ENCODE measurements at regions not wholly inside any gene's neighbourhood (a gene's known extent, or its start where the extent isn't known, plus 50 kb on each side); places are given as distances from the start of the nearest gene placed in this dataset.

- Histone ChIP-seq H4K20me1 (ENCODE audit: insufficient read depth, low read depth, low read length) (no peaks in the 10 kb centered on the region), H3K9ac (ENCODE audit: low read length) (no peak overlapping the region), H3K4me2 (ENCODE audit: low read depth, low read length, poor library complexity, severe bottlenecking) (no peak overlapping the region), H2AFZ (ENCODE audit: low read length) (no peak overlapping the region), H3K27me3 (ENCODE audit: low read length) (no peaks in the 10 kb centered on the region), H3K4me3 (ENCODE audit: low read length) (no peak overlapping the region), H3K79me2 (ENCODE audit: low read length) (no peaks in the 10 kb centered on the region), H3K4me1 (ENCODE audit: low read length) (no peaks in the 10 kb centered on the region), H3K9me2 (replicated peaks; ENCODE audit: insufficient read depth, low read length) (no peaks in the 10 kb centered on the region), H3K36me3 (ENCODE audit: insufficient read depth, low read length) (no peaks in the 10 kb centered on the region), H3K27ac (ENCODE audit: low read length) (no peak overlapping the region), H3K9me3 (ENCODE audit: low read length) (no peaks in the 10 kb centered on the region)
- peak; percentile 70 for DNase-seq
Observed at GRCh38 chr17:79192503-79193351, 118.1 kb downstream of the ENGASE start.

- no peak overlapping the region for H3K4me2 ChIP-seq (ENCODE audit: low read depth, low read length, poor library complexity, severe bottlenecking)
Observed at GRCh38 chr17:79191270-79191934, 116.8 kb downstream of the ENGASE start.

GRCh38 chr17:79189305-79189704 is 114.7 kb downstream of the ENGASE start:
- no peak overlapping the region for H3K9ac ChIP-seq (ENCODE audit: low read length)
- H3K27ac ChIP-seq (ENCODE audit: low read length), result no peak overlapping the region
- no peaks in the 10 kb centered on the region for H3K27me3 ChIP-seq (ENCODE audit: low read length)
- H3K9me3 ChIP-seq (ENCODE audit: low read length), result no peaks in the 10 kb centered on the region
- H3K79me2 ChIP-seq (ENCODE audit: low read length), result no peaks in the 10 kb centered on the region
- H2AFZ ChIP-seq (ENCODE audit: low read length), result no peak overlapping the region
- no peaks in the 10 kb centered on the region for H3K9me2 ChIP-seq (replicated peaks; ENCODE audit: insufficient read depth, low read length)
- no peak for DNase-seq
- H3K36me3 ChIP-seq (ENCODE audit: insufficient read depth, low read length), result no peaks in the 10 kb centered on the region
- H3K4me3 ChIP-seq (ENCODE audit: low read length), result no peak overlapping the region
- no peaks in the 10 kb centered on the region for H4K20me1 ChIP-seq (ENCODE audit: insufficient read depth, low read depth, low read length)
- H3K4me2 ChIP-seq (ENCODE audit: low read depth, low read length, poor library complexity, severe bottlenecking), result no peak overlapping the region
- no peaks in the 10 kb centered on the region for H3K4me1 ChIP-seq (ENCODE audit: low read length)

More at GRCh38 chr17:79191270-79191934, 116.8 kb downstream of the ENGASE start:
- no peak overlapping the region for H3K4me3 ChIP-seq (ENCODE audit: low read length)
- no peak overlapping the region for H2AFZ ChIP-seq (ENCODE audit: low read length)
- no peak overlapping the region for H3K9ac ChIP-seq (ENCODE audit: low read length)
- H3K36me3 ChIP-seq (ENCODE audit: insufficient read depth, low read length), result no peaks in the 10 kb centered on the region
- no peaks in the 10 kb centered on the region for H3K79me2 ChIP-seq (ENCODE audit: low read length)
- DNase-seq, result no peak
- H3K9me3 ChIP-seq (ENCODE audit: low read length), result no peaks in the 10 kb centered on the region
- no peak overlapping the region for H3K27ac ChIP-seq (ENCODE audit: low read length)
- H3K4me1 ChIP-seq (ENCODE audit: low read length), result no peaks in the 10 kb centered on the region
- no peaks in the 10 kb centered on the region for H4K20me1 ChIP-seq (ENCODE audit: insufficient read depth, low read depth, low read length)
- no peaks in the 10 kb centered on the region for H3K27me3 ChIP-seq (ENCODE audit: low read length)
- H3K9me2 ChIP-seq (replicated peaks; ENCODE audit: insufficient read depth, low read length), result no peaks in the 10 kb centered on the region

- no peak overlapping the region for H2AFZ ChIP-seq (ENCODE audit: low read length)
- H3K4me3 ChIP-seq (ENCODE audit: low read length), result no peak overlapping the region
- H3K79me2 ChIP-seq (ENCODE audit: low read length), result no peaks in the 10 kb centered on the region
- no peaks in the 10 kb centered on the region for H3K9me3 ChIP-seq (ENCODE audit: low read length)
- no peak for DNase-seq
- no peak overlapping the region for H3K4me2 ChIP-seq (ENCODE audit: low read depth, low read length, poor library complexity, severe bottlenecking)
- H3K27ac ChIP-seq (ENCODE audit: low read length), result no peak overlapping the region
- no peaks in the 10 kb centered on the region for H3K4me1 ChIP-seq (ENCODE audit: low read length)
- H3K36me3 ChIP-seq (ENCODE audit: insufficient read depth, low read length), result no peaks in the 10 kb centered on the region
- H3K9ac ChIP-seq (ENCODE audit: low read length), result no peak overlapping the region
- no peaks in the 10 kb centered on the region for H4K20me1 ChIP-seq (ENCODE audit: insufficient read depth, low read depth, low read length)
- no peaks in the 10 kb centered on the region for H3K9me2 ChIP-seq (replicated peaks; ENCODE audit: insufficient read depth, low read length)
- no peaks in the 10 kb centered on the region for H3K27me3 ChIP-seq (ENCODE audit: low read length)
Observed at GRCh38 chr17:79188685-79189084, 114.1 kb downstream of the ENGASE start.

GRCh38 chr17:79188048-79188447 is 113.4 kb downstream of the ENGASE start:
- no peaks in the 10 kb centered on the region for H4K20me1 ChIP-seq (ENCODE audit: insufficient read depth, low read depth, low read length)
- no peak overlapping the region for H2AFZ ChIP-seq (ENCODE audit: low read length)
- H3K27ac ChIP-seq (ENCODE audit: low read length), result no peak overlapping the region
- H3K27me3 ChIP-seq (ENCODE audit: low read length), result no peaks in the 10 kb centered on the region
- H3K36me3 ChIP-seq (ENCODE audit: insufficient read depth, low read length), result no peaks in the 10 kb centered on the region
- H3K9ac ChIP-seq (ENCODE audit: low read length), result no peak overlapping the region
- no peaks in the 10 kb centered on the region for H3K79me2 ChIP-seq (ENCODE audit: low read length)
- H3K4me3 ChIP-seq (ENCODE audit: low read length), result no peak overlapping the region
- H3K9me3 ChIP-seq (ENCODE audit: low read length), result no peaks in the 10 kb centered on the region
- no peaks in the 10 kb centered on the region for H3K4me1 ChIP-seq (ENCODE audit: low read length)
- DNase-seq, result peak; percentile 72
- H3K9me2 ChIP-seq (replicated peaks; ENCODE audit: insufficient read depth, low read length), result no peaks in the 10 kb centered on the region
- no peak overlapping the region for H3K4me2 ChIP-seq (ENCODE audit: low read depth, low read length, poor library complexity, severe bottlenecking)

- no peak overlapping the region for H3K4me2 ChIP-seq (ENCODE audit: low read depth, low read length, poor library complexity, severe bottlenecking)
- H4K20me1 ChIP-seq (ENCODE audit: insufficient read depth, low read depth, low read length), result no peaks in the 10 kb centered on the region
- no peaks in the 10 kb centered on the region for H3K27me3 ChIP-seq (ENCODE audit: low read length)
- no peaks in the 10 kb centered on the region for H3K36me3 ChIP-seq (ENCODE audit: insufficient read depth, low read length)
- H3K9ac ChIP-seq (ENCODE audit: low read length), result no peak overlapping the region
- H3K4me3 ChIP-seq (ENCODE audit: low read length), result no peak overlapping the region
- H3K9me3 ChIP-seq (ENCODE audit: low read length), result no peaks in the 10 kb centered on the region
- H3K9me2 ChIP-seq (replicated peaks; ENCODE audit: insufficient read depth, low read length), result no peaks in the 10 kb centered on the region
- H2AFZ ChIP-seq (ENCODE audit: low read length), result no peak overlapping the region
- no peak for DNase-seq
- H3K79me2 ChIP-seq (ENCODE audit: low read length), result no peaks in the 10 kb centered on the region
- H3K4me1 ChIP-seq (ENCODE audit: low read length), result no peaks in the 10 kb centered on the region
- no peak overlapping the region for H3K27ac ChIP-seq (ENCODE audit: low read length)
Observed at GRCh38 chr17:79187186-79187585, 112.6 kb downstream of the ENGASE start.

- Histone ChIP-seq H2AFZ (ENCODE audit: low read length) (no peak overlapping the region), H3K4me2 (ENCODE audit: low read depth, low read length, poor library complexity, severe bottlenecking) (no peak overlapping the region), H3K9me3 (ENCODE audit: low read length) (no peaks in the 10 kb centered on the region), H4K20me1 (ENCODE audit: insufficient read depth, low read depth, low read length) (no peaks in the 10 kb centered on the region), H3K9me2 (replicated peaks; ENCODE audit: insufficient read depth, low read length) (no peaks in the 10 kb centered on the region), H3K79me2 (ENCODE audit: low read length) (no peaks in the 10 kb centered on the region), H3K9ac (ENCODE audit: low read length) (no peak overlapping the region), H3K36me3 (ENCODE audit: insufficient read depth, low read length) (no peaks in the 10 kb centered on the region), H3K4me3 (ENCODE audit: low read length) (no peak overlapping the region), H3K27ac (ENCODE audit: low read length) (no peak overlapping the region), H3K27me3 (ENCODE audit: low read length) (no peaks in the 10 kb centered on the region), H3K4me1 (ENCODE audit: low read length) (no peaks in the 10 kb centered on the region)
- DNase-seq, result no peak
Observed at GRCh38 chr17:79186406-79186805, 111.8 kb downstream of the ENGASE start.

- Histone ChIP-seq H3K36me3 (ENCODE audit: insufficient read depth, low read length) (no peaks in the 10 kb centered on the region), H3K4me2 (ENCODE audit: low read depth, low read length, poor library complexity, severe bottlenecking) (no peak overlapping the region), H3K27ac (ENCODE audit: low read length) (no peak overlapping the region), H3K9ac (ENCODE audit: low read length) (no peak overlapping the region), H3K9me3 (ENCODE audit: low read length) (no peaks in the 10 kb centered on the region), H3K27me3 (ENCODE audit: low read length) (no peaks in the 10 kb centered on the region), H3K4me3 (ENCODE audit: low read length) (no peak overlapping the region), H3K79me2 (ENCODE audit: low read length) (no peaks in the 10 kb centered on the region), H3K9me2 (replicated peaks; ENCODE audit: insufficient read depth, low read length) (no peaks in the 10 kb centered on the region), H2AFZ (ENCODE audit: low read length) (no peak overlapping the region), H3K4me1 (ENCODE audit: low read length) (no peaks in the 10 kb centered on the region), H4K20me1 (ENCODE audit: insufficient read depth, low read depth, low read length) (no peaks in the 10 kb centered on the region)
- no peak for DNase-seq
Observed at GRCh38 chr17:79185671-79186070, 111.0 kb downstream of the ENGASE start.
